GM18511 (cell line): ENCODE measurements at regions not wholly inside any gene's neighbourhood (a gene's known extent, or its start where the extent isn't known, plus 50 kb on each side); places are given as distances from the start of the nearest gene placed in this dataset.
A peak's percentile ranks its signal among the peaks of the same experiment; 100 is the strongest.
"Not testable (repeated sequence)": the region's sequence is repeated elsewhere in the genome, so short reads cannot be mapped to it uniquely, and the experiment has no call there.

Experiments
- ATAC-seq: cut with Tn5 transposase; IDR thresholded peaks from one replicate; pipeline ENCODE4 v1.9.1; 2021; ENCODE audit warnings: mild to moderate bottlenecking, moderate library complexity; ENCODE audit not compliant: unreplicated experiment

DNA sequence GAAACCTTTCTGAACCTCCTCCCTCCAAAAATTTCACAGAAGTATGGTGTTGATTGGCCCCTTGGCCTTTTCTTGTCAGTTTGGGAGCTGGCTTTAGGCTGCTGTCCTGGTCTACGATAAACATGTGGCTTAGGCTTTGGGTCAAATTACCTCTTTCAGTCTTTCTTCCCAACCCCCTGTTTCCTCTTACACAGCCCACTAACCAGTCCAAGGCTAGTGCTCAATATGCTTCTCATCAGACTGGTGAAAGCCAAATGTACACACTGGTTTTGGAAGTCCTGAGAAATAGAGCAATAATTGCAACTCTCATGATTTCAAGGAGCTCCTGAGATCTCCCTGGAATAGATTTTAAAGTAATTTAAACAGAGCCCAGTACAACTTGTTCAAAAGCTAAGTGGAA, 933.7 kb upstream of the GJE1 start:
- no peak for ATAC-seq

DNA sequence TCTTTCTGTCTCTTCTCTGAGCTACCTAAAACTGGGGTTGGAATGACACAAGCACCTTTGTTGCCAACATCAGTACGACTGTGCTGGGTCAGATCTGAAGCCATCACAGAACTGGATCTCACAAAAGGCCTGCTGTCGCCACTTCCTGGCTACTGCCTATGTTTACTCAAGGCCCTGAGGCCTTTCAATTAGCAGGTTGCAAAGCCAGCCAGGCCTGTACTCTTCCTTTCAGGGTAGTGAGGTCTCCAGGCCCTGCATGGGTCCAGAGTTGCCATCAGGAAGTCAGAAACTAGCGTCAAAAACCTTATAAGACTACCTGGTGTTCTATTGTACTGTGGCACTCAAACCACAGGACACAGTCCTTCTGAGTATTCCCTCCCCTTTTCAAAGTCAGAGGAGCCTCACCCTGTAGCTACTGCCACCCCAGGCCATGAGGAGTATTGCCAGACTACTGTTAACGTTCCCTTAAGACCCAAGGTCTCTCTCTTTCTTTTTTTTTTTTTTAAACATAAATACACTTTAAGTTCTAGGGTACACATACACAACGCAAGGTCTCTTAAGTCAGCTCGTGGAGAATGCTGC, 937.4 kb upstream of the GJE1 start:
- peak; percentile 76 for ATAC-seq

DNA sequence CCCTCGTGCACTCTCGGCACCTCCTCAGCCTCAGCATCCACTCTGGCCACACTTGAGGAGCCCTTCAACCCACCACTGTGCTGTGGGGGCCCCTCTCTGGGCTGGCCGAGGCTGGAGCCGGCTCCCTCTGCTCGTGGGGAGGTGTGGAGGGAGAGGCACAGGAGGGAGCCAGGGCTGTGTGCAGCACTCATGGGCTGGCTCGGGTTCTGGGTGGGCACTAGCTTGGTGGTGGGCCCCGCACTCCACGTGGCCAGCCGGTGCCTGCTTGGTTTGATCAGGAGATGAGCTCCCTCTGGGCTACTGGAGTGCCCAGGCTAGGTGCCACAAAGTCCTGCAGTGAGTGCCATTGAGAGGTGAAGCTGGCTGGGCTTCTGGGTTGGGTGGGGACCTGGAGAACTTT, 949.4 kb upstream of the GJE1 start:
- no peak for ATAC-seq

DNA sequence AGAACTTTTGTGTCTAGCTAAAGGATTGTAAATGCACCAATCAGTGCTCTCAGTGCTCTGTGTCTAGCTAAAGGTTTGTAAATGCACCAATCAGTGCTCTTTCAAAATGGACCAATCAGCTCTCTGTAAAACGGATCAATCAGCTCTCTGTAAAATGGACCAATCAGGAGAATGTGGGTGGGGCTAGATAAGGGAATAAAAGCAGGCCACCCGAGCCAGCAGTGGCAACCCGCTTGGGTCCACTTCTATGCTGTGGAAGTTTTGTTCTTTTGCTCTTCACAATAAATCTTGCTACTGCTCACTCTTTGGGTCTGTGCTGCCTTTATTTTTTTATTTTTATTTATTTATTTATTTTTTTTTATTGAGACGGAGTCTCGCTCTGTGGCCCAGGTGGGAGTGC, 957.3 kb upstream of the GJE1 start:
- ATAC-seq: not testable (repeated sequence)

DNA sequence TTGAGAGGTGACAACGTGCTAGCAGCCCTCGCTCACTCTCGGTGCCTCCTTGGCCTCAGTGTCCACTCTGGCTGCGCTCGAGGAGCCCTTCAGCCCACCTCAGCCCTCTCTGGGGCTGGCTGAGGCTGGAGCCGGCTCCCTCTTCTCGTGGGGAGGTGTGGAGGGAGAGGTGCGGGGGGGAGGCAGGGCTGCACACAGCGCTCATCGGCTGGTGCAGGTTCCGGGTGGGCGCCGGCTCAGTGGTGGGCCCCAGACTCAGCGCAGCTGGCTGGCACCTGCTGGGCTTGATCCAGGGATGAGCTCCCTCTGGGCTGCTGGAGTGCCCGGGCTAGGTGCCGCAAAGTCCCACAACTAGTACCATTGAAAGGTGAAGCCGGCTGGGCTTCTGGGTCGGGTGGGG, 957.8 kb upstream of the GJE1 start:
- no peak for ATAC-seq

DNA sequence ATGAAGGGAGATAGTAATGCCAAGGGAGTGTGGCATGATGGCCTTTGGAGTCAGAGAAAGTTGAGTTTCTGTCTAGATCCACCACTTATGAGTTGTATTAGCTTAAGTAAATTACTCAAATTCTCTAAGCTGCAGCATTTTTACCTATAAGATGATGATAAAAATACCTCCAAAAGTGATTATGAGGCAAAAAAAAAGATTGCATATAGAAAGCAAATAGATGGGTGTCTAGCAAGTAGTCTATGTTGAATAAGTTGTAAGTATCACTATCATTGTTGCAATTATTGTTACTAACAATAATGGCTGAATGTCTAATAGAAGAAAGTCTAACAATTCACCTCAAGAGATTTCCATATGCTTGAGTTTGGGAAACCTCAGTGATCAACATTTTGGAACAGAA, 959.2 kb upstream of the GJE1 start:
- ATAC-seq: no peak

DNA sequence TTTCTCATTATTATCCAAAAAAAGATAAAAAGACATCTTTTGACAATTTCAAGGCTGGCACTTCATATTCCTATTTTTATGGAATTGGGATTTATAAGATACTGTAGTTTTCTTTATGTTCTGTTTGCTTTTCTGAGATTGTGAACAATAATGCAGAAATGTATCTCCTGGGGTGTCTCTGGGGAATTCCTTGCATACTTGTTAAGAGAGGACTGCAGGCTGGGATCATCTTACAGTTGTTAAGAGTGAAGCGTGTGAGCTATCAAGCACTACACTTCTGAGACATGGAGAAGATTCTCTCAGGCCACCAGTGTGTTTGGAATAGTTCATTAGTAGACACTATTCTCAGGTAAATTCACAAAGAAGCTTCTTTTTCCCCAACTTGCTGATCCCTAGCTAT, 963.3 kb upstream of the GJE1 start:
- ATAC-seq: no peak

DNA sequence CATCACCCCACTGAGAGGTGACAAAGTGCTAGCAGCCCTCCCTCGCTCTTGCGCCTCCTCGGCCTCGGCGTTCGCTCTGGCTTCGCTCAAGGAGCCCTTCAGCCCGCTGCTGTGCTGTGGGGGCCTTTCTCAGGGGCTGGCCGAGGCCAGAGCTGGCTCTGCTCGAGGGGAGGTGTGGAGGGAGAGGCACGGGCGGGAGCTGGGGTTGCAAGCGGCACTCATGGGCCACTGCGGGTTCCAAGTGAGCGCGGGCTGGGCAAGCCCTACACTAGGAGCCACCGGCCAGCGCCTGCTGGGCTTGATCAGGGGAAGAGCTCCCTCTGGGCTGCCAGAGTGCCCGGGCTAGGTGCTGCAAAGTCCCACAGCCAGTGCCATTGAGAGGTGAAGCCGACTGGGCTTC, 964.8 kb upstream of the GJE1 start:
- no peak for ATAC-seq

DNA sequence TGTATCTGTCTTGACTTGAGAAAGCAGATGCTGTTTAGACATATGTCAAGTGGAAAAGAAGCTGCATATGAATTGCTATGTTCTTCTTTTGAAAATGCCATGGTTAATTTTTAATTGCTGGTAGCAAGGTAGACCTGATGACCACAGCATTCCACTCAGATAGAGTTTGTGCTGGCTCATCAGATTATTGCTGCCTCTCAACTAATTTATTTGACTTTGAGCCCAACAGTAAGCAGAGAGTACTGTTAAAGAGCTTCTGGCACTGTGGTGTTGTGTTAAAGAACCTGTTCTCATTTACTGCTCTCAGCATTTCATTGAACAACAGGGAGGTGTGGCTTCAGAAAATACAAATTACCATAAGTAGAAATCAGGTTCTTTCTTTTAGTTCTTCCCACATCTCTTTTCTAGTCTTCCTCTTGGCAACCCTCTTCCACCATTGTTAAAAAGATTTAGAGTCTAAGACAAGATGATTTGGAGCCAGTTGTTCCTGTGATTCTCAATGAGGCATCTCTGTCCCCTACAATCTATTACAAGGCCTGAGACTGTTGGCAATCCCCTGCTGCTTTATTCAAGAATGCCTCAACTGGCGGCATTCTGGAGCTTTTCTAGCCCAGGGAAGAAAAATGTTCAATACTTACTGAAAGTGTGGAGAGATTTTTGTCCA, 967.6 kb upstream of the GJE1 start:
- no peak for ATAC-seq

DNA sequence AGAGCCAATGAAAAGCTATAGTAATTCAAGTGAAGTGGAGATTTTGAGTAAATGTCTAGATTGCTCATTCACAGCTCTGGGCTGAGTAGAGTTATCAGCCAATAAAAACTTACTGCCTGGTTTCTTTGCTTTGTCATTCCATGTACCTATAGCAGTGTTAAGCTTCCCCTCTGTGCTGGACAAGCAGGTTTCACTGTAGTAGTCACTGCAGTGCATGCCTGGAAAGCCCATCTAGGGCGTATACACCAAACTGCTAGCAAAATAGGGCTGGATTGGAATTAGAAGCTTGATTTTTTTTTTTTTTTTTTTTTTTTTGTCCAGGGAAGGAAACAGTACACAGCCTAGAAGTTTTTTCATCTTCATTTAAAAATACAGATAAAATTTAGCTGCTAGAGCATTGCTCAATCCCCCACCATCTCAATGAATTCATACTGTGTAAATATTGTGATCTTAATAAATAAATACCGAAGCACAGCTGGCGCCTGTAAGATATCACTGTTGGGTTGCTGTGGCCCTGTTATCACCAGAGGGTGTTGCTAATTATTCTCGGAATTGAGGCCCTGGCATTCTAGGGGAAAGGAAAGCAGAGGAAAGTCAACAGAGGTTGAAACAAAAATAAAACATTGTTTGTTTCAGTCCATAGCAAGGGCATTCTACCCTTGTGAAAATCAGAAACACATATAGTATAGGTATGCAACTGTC, 968.5 kb upstream of the GJE1 start:
- no peak for ATAC-seq

DNA sequence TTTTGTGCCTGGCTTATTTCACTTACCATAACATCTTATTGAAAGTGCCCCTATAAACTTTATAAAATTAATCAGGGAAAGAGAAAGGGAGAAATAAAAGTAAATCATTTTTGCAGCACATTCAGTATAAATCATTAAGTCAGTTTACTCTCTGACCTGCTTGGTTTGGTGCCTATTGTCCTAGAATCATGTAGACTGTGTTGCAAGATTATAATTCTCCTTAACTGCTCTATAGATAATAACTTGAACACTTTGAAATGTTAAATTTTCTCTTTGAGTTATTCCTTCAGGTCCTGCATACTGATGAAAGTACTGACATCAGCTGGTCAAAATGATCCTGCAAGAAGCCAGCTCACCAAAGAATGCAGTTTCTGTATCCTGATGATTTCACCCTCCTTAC, 969.6 kb upstream of the GJE1 start:
- no peak for ATAC-seq

DNA sequence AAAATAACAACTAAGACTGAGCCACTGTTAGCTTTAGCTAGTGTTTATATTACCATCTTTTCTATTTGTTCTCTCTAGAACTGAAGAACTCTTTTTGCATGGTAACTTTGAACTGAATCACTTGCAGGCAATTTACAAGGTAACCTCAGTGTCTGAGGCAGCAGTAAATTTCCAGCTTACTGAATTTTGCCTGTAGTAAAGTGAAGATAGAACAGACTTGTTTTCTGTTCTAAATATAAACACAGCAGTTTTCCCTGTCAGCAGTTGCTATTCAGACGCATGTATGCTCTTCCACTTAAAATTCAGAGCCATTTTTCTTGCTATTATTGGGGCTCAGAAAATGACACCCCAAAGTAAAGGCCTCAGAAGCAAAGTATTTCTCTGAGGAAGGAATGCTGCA, 974.0 kb upstream of the GJE1 start:
- no peak for ATAC-seq

DNA sequence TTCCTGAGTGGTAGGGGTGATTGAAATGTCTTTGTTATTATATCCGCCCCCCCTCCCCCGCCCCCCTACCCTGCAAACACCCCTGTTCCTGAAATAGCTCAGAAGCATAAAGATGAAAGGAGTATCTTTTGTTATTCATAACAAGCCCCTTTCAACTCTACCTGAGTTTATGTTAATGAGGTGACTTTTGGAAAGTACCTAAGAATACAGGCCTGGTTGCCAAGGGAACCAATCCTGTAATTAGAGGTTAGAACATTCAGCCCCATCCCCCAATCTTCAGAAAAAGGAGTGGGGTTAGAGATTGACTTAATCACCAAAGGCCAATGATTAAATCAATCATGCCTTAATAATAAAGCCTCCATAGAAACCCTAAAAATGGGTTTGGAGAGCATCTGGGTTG, 979.2 kb upstream of the GJE1 start:
- peak; percentile 68 for ATAC-seq

DNA sequence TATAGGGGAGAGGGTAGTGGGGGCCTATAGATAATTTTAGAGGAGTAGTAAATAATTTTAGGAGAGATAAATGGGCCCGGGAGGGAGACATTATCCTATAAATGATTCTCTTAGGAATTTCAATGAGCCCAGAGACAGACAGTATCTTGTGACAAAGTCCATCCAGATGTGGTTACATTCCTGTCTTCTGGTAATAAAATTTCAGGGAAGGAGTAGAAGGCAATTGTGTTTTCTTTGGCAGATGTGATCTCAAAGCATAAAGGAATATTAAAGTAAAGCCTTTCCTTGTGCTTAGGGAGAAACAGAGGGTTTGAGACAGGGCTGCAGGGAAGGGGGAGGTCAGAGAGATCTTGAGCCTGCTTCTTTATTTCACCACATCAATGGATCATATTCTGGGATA, 979.8 kb upstream of the GJE1 start:
- no peak for ATAC-seq

DNA sequence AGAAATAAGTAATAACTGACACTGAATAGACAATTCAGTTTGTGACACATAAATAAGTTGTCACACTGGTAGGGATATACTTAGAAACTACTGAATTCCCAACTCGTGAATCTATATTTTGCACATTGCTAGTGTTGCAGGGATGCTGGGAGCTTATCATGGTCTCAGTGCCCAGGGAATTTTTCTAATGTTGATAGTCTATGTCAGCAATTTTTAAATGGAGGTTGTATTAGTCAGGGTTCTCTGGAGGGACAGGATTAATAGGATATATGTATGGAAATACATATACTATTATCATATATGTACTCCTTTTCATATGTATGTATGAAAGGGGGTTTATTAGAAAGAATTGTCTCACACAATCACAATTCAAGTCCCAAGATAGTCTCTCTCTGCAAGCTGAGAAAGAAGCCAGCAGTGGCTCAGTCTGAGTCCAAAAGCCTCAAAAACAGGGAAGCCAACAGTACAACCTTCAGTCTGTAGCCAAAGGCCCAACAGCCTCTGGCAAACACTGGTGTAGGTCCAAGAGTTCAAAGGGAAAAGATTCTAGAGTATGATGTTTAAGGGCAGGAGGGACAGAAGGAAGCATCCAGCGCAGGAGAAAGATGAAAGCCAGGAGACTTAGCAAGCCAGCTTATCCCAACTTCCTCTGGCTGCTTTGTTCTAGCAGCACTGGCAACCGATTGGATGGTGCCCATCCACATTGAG, 980.9 kb upstream of the GJE1 start:
- ATAC-seq: no peak

DNA sequence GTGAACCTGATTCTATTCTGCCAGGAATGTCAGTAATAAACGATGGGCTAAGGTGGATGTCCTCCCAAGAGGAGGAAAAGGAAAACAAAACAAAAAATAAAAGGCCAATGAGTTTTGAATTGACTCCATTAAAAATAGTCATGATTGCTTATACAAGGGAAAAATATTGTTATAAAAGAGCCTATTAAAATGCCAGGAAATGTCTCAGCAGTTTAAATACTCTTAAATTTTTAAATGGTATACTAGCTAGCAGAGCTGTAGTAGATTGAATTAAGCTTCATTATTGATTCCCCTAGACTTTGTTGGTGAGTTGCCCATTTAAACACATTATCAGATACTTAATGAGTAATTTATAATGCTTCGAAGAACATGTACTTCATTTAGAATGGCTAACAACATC, 990.9 kb upstream of the GJE1 start:
- no peak for ATAC-seq

DNA sequence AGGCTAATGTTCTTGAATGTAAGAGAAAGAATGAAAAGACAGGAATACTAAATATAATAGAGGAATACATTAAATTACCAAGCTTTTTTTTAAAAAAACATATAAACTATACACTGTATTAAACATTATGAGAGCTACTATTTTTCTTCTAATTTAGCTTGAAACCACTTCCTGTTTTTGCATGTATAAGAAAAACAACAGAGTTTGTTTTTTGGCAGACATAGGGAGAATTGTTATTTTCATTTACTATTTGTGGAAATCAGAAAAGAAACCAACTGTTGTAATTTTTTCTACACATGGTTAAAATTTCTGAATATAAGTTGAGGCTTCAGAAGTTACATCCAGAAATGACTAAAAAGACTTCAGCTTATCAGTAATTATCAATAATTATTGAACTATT, 991.8 kb upstream of the GJE1 start:
- ATAC-seq: no peak

DNA sequence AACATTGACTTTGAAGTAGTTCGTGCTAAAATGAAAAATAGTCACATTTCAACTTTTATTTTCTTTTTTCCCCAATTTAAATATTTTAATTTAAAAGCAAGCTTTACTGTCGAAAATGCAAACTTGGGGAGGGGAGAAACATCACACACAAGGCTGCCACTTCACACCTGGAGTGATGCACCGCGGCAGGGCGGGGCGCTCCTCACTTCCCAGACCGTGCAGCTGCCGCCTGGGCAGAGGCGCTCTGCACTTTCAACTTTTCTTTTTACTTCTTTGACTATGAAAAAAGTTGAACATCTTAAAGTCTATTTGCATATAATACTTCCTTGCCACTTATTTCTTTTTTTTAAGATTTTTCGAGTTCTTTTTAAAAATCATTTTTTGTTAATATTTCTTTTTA, 993.3 kb upstream of the GJE1 start:
- ATAC-seq: no peak

DNA sequence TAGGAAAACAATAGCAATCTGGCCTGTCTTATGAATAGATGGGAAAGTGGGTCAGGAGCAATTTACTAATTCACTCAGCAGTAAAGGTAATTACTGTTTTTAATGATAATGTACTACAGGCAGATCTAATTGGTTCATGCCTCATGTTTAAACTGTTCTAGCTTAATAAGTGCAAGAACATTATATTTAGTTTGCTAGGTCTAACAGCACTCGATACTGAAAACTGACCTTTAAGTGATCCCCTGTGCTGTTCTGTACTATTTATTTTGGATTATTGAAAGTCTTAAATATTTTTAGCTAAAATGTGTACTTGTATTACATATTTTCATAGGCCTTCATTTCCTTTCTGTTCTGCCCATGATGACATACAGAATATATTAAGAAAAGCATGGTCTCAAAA, 998.0 kb upstream of the GJE1 start:
- no peak for ATAC-seq

DNA sequence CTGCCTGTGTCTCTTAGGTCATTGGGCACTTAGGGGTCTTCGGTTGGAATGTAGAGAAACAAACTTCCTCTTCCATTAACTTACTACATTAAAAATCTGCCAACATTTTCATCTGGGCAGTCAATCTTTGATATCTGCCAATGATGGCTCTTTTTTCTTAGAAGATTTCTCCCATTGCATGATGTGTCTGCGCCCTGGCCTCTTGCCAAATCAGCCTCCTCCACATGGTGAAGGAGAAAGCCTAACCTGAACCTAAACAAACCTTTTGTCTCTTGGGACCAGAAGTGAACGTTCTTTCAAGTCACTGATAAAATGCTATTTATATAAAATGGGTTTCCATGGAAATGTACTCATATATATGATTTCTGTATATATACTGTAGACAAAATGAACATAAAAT, 998.9 kb upstream of the GJE1 start:
- ATAC-seq: no peak

DNA sequence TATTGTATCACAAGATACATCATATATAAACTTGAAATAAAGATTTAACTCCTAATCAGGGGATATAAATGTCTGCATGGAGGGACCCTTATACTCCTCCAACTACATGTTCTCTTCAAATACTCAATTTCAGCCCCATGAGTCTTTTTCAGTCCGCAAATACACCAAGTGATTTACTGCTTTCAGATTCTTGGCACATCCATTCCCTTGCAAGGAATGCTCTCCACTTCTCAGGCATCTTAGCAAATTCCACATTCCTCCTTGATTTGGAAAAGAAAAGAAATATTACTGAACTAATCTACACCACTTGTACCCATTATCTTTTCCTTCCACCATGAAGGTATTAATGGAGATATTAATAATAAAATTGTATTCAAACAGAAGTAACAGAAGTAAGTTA, 999.4 kb upstream of the GJE1 start:
- ATAC-seq: no peak

DNA sequence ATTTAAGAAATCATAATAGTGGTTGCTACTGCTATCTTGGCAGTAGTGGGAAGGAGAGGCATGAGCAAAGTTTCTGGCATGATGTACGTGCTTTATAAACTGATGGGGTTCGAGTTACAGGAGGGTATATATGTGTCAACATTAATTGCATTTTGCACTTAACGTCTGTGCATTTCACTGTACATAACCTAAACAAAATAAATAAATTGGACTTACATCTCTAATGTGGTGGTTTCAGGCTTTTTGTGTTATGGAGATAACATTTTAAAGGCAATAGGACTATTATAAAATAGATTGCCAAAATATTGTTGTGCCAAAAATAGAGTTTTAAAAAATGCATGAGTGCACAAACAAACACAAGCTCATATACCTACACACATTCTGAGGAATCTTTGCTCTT, 1001.1 kb upstream of the GJE1 start:
- ATAC-seq: no peak
